K562 (cell line): ENCODE measurements at regions not wholly inside any gene's neighbourhood (a gene's known extent, or its start where the extent isn't known, plus 50 kb on each side); places are given as distances from the start of the nearest gene placed in this dataset.

Source experiments
- ATAC-seq: fragments of 200-7000 bp; cut with Tn5 transposase; 3 replicates; pipeline ENCODE4 v1.9.1; 2020; ENCODE audit warnings: moderate library complexity
- BruUV-seq: library from RNA; stranded (reverse); fragments of 400-500 nt; replicated peaks from 2 replicates; lab custom pipeline; 2021; lab: Mats Ljungman, UMichigan
- CTCF ChIA-PET: fragments of 300-600 bp; formaldehyde crosslinking; extraction: SDS; loops from one replicate; lab custom pipeline; 2021; ENCODE audit warnings: low intra/inter-chr PET ratio; lab: Yijun Ruan, JAX
- POLR2A ChIA-PET: fragments of 300-600, 350-650 bp; sonication (Branson Sonifier 250); formaldehyde crosslinking; extraction: SDS; loops from one replicate; lab custom pipeline; 2021; ENCODE audit warnings: antibody characterized with exemption, inconsistent platforms; lab: Yijun Ruan, JAX
- DNase-seq, 4 experiments: peaks; one replicate each; pipeline versions ENCODE4 v3.0.0 to v3.0.0-alpha.2; 2011 to 2018; ENCODE audit warnings: low spot score in 3 of 4, mixed read lengths in 3 of 4; ENCODE audit errors: extremely low read depth in 1 of 4
- FAIRE-seq: peaks from 2 replicates; lab custom pipeline; 2011; peaks lifted over from hg19 to GRCh38; lab: Jason Lieb, UNC
- H2AFZ ChIP-seq: 2 replicates; pipeline ENCODE4 v1.6.0; 2011; ENCODE audit warnings: low read depth, low read length, control low read depth, inconsistent platforms
- H3K27ac ChIP-seq: fragments of 200-600 bp; 3 replicates; pipeline ENCODE4 v1.8.0; 2011; ENCODE audit warnings: low read depth, mild to moderate bottlenecking, control low read depth, inconsistent platforms, low read length, moderate library complexity, mixed read lengths; ENCODE audit errors: extremely low read depth
- H3K27me3 ChIP-seq, 2 experiments: fragments of 300-600 bp in 1 of 2; 2 replicates in 1 of 2; 3 replicates in 1 of 2; pipeline versions ENCODE4 v1.6.0 to v1.8.0; 2011; ENCODE audit warnings: inconsistent platforms in 2 of 2, low read length in 2 of 2, mild to moderate bottlenecking in 1 of 2, mixed read lengths in 1 of 2, moderate library complexity in 1 of 2; ENCODE audit not compliant: control insufficient read depth in 2 of 2, insufficient read depth in 2 of 2
- H3K36me3 ChIP-seq: fragments of 300-600 bp; 3 replicates; pipeline ENCODE4 v1.8.0; 2011; ENCODE audit warnings: mild to moderate bottlenecking, low read length, inconsistent platforms; ENCODE audit not compliant: control insufficient read depth, insufficient read depth
- H3K4me1 ChIP-seq, 2 experiments: fragments of 200-600 bp in 1 of 2; replicated peaks in 1 of 2; 2 replicates in 1 of 2; 3 replicates in 1 of 2; pipeline versions ENCODE4 v1.5.1 to v1.8.0; 2011; ENCODE audit warnings: inconsistent platforms in 2 of 2, low read length in 2 of 2, mild to moderate bottlenecking in 1 of 2, mixed read lengths in 1 of 2, moderate library complexity in 1 of 2; ENCODE audit not compliant: control insufficient read depth in 2 of 2, insufficient read depth in 2 of 2
- H3K4me2 ChIP-seq: 2 replicates; pipeline ENCODE4 v1.6.1; 2011; ENCODE audit warnings: low read length, control low read depth, inconsistent platforms, mixed read lengths; ENCODE audit not compliant: insufficient read depth
- H3K4me3 ChIP-seq: fragments of 200-600 bp; sonication (generic), shearing (Covaris generic); 2 replicates; pipeline ENCODE4 v1.5.1; 2016; ENCODE audit warnings: control low read depth, inconsistent platforms
- H3K79me2 ChIP-seq: fragments of 200-600 bp; 3 replicates; pipeline ENCODE4 v1.8.0; 2011; ENCODE audit warnings: low read length, inconsistent platforms; ENCODE audit not compliant: control insufficient read depth, insufficient read depth
- H3K9ac ChIP-seq, 2 experiments: 2 replicates each; pipeline versions ENCODE4 v1.6.0 to v1.6.1; 2011; ENCODE audit warnings: low read depth in 2 of 2, low read length in 2 of 2, control low read depth in 1 of 2, inconsistent platforms in 1 of 2, mild to moderate bottlenecking in 1 of 2, mixed read lengths in 1 of 2; ENCODE audit not compliant: insufficient read depth in 1 of 2
- H3K9me1 ChIP-seq: one replicate; pipeline ENCODE4 v1.6.0; 2011; ENCODE audit warnings: inconsistent platforms, mild to moderate bottlenecking, low read length, moderate library complexity; ENCODE audit not compliant: control insufficient read depth, insufficient read depth
- H3K9me3 ChIP-seq: replicated peaks from 2 replicates; pipeline ENCODE4 v1.5.1; 2011; ENCODE audit warnings: low read depth, low read length, inconsistent platforms; ENCODE audit not compliant: control insufficient read depth, insufficient read depth
- H4K20me1 ChIP-seq: replicated peaks from 2 replicates; pipeline ENCODE4 v1.6.1; 2011; ENCODE audit warnings: low read length, inconsistent platforms, mixed read lengths; ENCODE audit not compliant: control insufficient read depth, insufficient read depth
- BACH1 ChIP-seq: fragments of 200-800 bp; sonication (Bioruptor generic); IDR thresholded peaks from 2 replicates; pipeline ENCODE4 v1.6.1; 2016; ENCODE audit warnings: missing genetic modification characterization, missing compliant biosample characterization
- BDP1 ChIP-seq: IDR thresholded peaks from 3 replicates; pipeline ENCODE4 v1.6.1; 2011; ENCODE audit not compliant: insufficient read length, insufficient read depth
- BRF1 ChIP-seq: IDR thresholded peaks from 3 replicates; pipeline ENCODE4 v1.6.1; 2011; ENCODE audit warnings: borderline replicate concordance, mild to moderate bottlenecking; ENCODE audit not compliant: insufficient read length; ENCODE audit errors: extremely low read depth
- HMGN3 ChIP-seq: IDR thresholded peaks from 2 replicates; pipeline ENCODE4 v1.6.1; 2011; ENCODE audit warnings: borderline replicate concordance, low read depth, mild to moderate bottlenecking, mixed read lengths, low read length; ENCODE audit not compliant: insufficient read length; ENCODE audit errors: extremely low read depth
- HSF4 ChIP-seq: fragments of 250-450 bp; sonication (Bioruptor Pico); IDR thresholded peaks from 2 replicates; pipeline ENCODE4 v2.1.2; 2022; ENCODE audit warnings: mild to moderate bottlenecking, moderate library complexity, borderline replicate concordance
- KLF6 ChIP-seq: fragments of 250-450 bp; sonication (Bioruptor Pico); IDR thresholded peaks from 2 replicates; pipeline ENCODE4 v1.4.0; 2020; ENCODE audit warnings: mild to moderate bottlenecking, moderate library complexity, borderline replicate concordance
- NR4A1 ChIP-seq, 2 experiments: fragments of 250-450 bp in 1 of 2; fragments of 450-650 bp in 1 of 2; sonication (Bioruptor Pico) in 1 of 2; IDR thresholded peaks; 2 replicates each; pipeline versions ENCODE4 v1.4.0 to v1.6.1; 2016 to 2020; ENCODE audit warnings: mild to moderate bottlenecking in 2 of 2, missing compliant biosample characterization in 1 of 2, missing genetic modification characterization in 1 of 2, moderate library complexity in 1 of 2
- NRF1 ChIP-seq, 2 experiments: fragments of 450-650 bp; IDR thresholded peaks in 1 of 2; conservative IDR thresholded peaks in 1 of 2; 2 replicates each; pipeline ENCODE4 v1.6.1; 2014; ENCODE audit warnings: mild to moderate bottlenecking in 2 of 2
- PTTG1 ChIP-seq: fragments of 450-650 bp; IDR thresholded peaks from 2 replicates; pipeline ENCODE4 v1.6.1; 2016; ENCODE audit warnings: low read depth, mild to moderate bottlenecking, missing genetic modification characterization, missing compliant biosample characterization
- RUNX1 ChIP-seq: sonication (generic); IDR thresholded peaks from 2 replicates; pipeline ENCODE4 v1.6.1; 2016; ENCODE audit warnings: antibody characterized with exemption, low read depth
- SREBF1 ChIP-seq: fragments of 150-350 bp; IDR thresholded peaks from 2 replicates; pipeline ENCODE4 v1.6.1; 2014; ENCODE audit warnings: antibody characterized with exemption, low read depth, low read length, borderline replicate concordance
- TFAM ChIP-seq: fragments of 250-450 bp; sonication (Bioruptor Pico); conservative IDR thresholded peaks from 2 replicates; pipeline ENCODE4 v1.5.0; 2021; ENCODE audit warnings: mild to moderate bottlenecking, moderate library complexity
- TSHZ1 ChIP-seq: fragments of 250-450 bp; sonication (Bioruptor Pico); IDR thresholded peaks from 2 replicates; pipeline ENCODE4 v1.4.0; 2020; ENCODE audit warnings: mild to moderate bottlenecking, moderate library complexity
- ZKSCAN1 ChIP-seq: fragments of 150-350 bp; IDR thresholded peaks from 2 replicates; pipeline ENCODE4 v1.6.1; 2016; ENCODE audit warnings: low read depth, low read length
- ZNF316 ChIP-seq: fragments of 450-650 bp; IDR thresholded peaks from 2 replicates; pipeline ENCODE4 v1.6.1; 2016
- WGBS: fragments of 100-300 bp; shearing (Covaris generic); methylation state at CpG from one replicate; pipeline ENCODE4 v1.1.6; 2016; ENCODE audit warnings: low coverage, mixed read lengths; ENCODE audit not compliant: insufficient coverage; ENCODE audit errors: missing lambda C conversion rate; 5-methylcytosine and 5-hydroxymethylcytosine counted together
- in situ Hi-C: fragments of 300-500 bp; cut with MboI; formaldehyde crosslinking; loops from 4 replicates; pipeline ENCODE4 v1.15.0; 2018; ENCODE audit warnings: inconsistent platforms, mixed read lengths
- intact Hi-C: fragments of 100-400 bp; cut with micrococcal nuclease; formaldehyde crosslinking; loops from 2 replicates; pipeline ENCODE4 v1.14.2; 2022

- Histone ChIP-seq H3K27me3 (no peaks in the 10 kb centered on the region), H3K4me2 (no peak overlapping the region), H3K27ac (no peak overlapping the region), H3K79me2 (no peaks in the 10 kb centered on the region), H3K36me3 (no peaks in the 10 kb centered on the region), H3K4me1 (no peaks in the 10 kb centered on the region), H4K20me1 (no peaks in the 10 kb centered on the region), H2AFZ (no peak overlapping the region), H3K9me3 (no peaks in the 10 kb centered on the region), H3K9ac (no peak overlapping the region), H3K9me1 (no peaks in the 10 kb centered on the region), H3K4me3 (no peak overlapping the region)
- in situ Hi-C loops: no loop called here
- DNase-seq: no peak
- ChIA-PET POLR2A (no interaction called here), CTCF (no interaction called here)
- BruUV-seq: no TSS peak
- no peak for TF ChIP-seq KLF6
- TF ChIP-seq ZNF316: no peak
- TF ChIP-seq HSF4 (CRISPR knock-in tag): no peak
- TF ChIP-seq PTTG1 (tag): no peak
- intact Hi-C loops: no loop called here
- ATAC-seq: no peak
- no peak for FAIRE-seq
Observed at GRCh38 chr2:67082813-67083212, 314.3 kb upstream of the ETAA1 start.

GRCh38 chr2:67083951-67084350 is 313.2 kb upstream of the ETAA1 start:
- H3K36me3 ChIP-seq: no peaks in the 10 kb centered on the region
- H3K4me1 ChIP-seq: no peaks in the 10 kb centered on the region
- no peaks in the 10 kb centered on the region for H3K27me3 ChIP-seq
- no peak overlapping the region for H3K9ac ChIP-seq
- H3K9me1 ChIP-seq: no peaks in the 10 kb centered on the region
- DNase-seq: no peak
- H4K20me1 ChIP-seq: no peaks in the 10 kb centered on the region
- POLR2A ChIA-PET: no interaction called here
- FAIRE-seq: no peak
- intact Hi-C loops: no loop called here
- BruUV-seq: no TSS peak
- no peak overlapping the region for H2AFZ ChIP-seq
- H3K9me3 ChIP-seq: no peaks in the 10 kb centered on the region
- H3K27ac ChIP-seq: no peak overlapping the region
- ATAC-seq: no peak
- no peak overlapping the region for H3K4me3 ChIP-seq
- H3K4me2 ChIP-seq: no peak overlapping the region
- 0% methylated on average over 2 of the region's 2 CpGs for WGBS
- in situ Hi-C loops: no loop called here
- H3K79me2 ChIP-seq: no peaks in the 10 kb centered on the region
- CTCF ChIA-PET: no interaction called here
- no peak for TF ChIP-seq ZKSCAN1
- no peak for TF ChIP-seq NRF1 (conservative IDR thresholded peaks at IDR 0.05 in 1 of 2, IDR thresholded peaks at IDR 0.05 in 1 of 2)
- no peak for TF ChIP-seq HMGN3
- no peak for TF ChIP-seq RUNX1
- TF ChIP-seq NR4A1 (CRISPR knock-in tag; IDR thresholded peaks at IDR 0.05): no peak
- TF ChIP-seq NR4A1 (tag; IDR thresholded peaks at IDR 0.05): no peak
- TF ChIP-seq TSHZ1 (CRISPR knock-in tag): no peak
- TF ChIP-seq TFAM: no peak
- TF ChIP-seq BRF1: no peak
- no peak for TF ChIP-seq SREBF1
- TF ChIP-seq BDP1: no peak
- TF ChIP-seq BACH1: no peak
